C4-2B (cell line): ENCODE measurements at regions not wholly inside any gene's neighbourhood (a gene's known extent, or its start where the extent isn't known, plus 50 kb on each side); places are given as distances from the start of the nearest gene placed in this dataset.

Source experiments
- CTCF ChIP-seq: fragments of 450-650 bp; conservative IDR thresholded peaks from 2 replicates; pipeline ENCODE4 v1.5.1; 2017; ENCODE audit warnings: mild to moderate bottlenecking
- ZFX ChIP-seq: fragments of 450-650 bp; IDR thresholded peaks from 2 replicates; pipeline ENCODE4 v1.6.1; 2017

GRCh38 chr12:20123465-20123864 is 244.9 kb upstream of the PDE3A start:
- TF ChIP-seq CTCF (no peak), ZFX (no peak)
